ENCODE measurements at regions not wholly inside any gene's neighbourhood (a gene's known extent, or its start where the extent isn't known, plus 50 kb on each side); places are given as distances from the start of the nearest gene placed in this dataset.

GRCh38 chr4:83846193-83846830 lies 310.4 kb downstream of the GPAT3 start:
- TF ChIP-seq POLR2AphosphoS5 (IDR thresholded peaks at IDR 0.05; ENCODE audit: borderline replicate concordance, low read depth, low read length) (no peak), EZH2 (IDR thresholded peaks at IDR 0.05) (no peak), FOXP2 (optimal IDR thresholded peaks at IDR 0.05; ENCODE audit: control extremely low read depth, extremely low read length, insufficient read depth) (no peak)
